PC-3 (cell line): ENCODE measurements at regions not wholly inside any gene's neighbourhood (a gene's known extent, or its start where the extent isn't known, plus 50 kb on each side); places are given as distances from the start of the nearest gene placed in this dataset.

Experiments
- EZH2 ChIP-seq: fragments of 300-600 bp; sonication (generic); IDR thresholded peaks from one replicate; pipeline ENCODE4 v1.6.1; 2017; ENCODE audit warnings: antibody characterized with exemption, mild to moderate bottlenecking, low read length; ENCODE audit not compliant: unreplicated experiment
- EZH2phosphoT487 ChIP-seq: fragments of 300-600 bp; sonication (generic); IDR thresholded peaks from 2 replicates; pipeline ENCODE4 v1.6.1; 2018; ENCODE audit warnings: mild to moderate bottlenecking, antibody characterized with exemption, low read length, borderline replicate concordance
- TF ChIP-seq, protein P1 (sequence below): fragments of 300-600 bp; sonication (generic); conservative IDR thresholded peaks from 2 replicates; pipeline ENCODE4 v1.5.1; 2017; ENCODE audit warnings: antibody characterized with exemption, low read depth, mild to moderate bottlenecking, low read length

DNA sequence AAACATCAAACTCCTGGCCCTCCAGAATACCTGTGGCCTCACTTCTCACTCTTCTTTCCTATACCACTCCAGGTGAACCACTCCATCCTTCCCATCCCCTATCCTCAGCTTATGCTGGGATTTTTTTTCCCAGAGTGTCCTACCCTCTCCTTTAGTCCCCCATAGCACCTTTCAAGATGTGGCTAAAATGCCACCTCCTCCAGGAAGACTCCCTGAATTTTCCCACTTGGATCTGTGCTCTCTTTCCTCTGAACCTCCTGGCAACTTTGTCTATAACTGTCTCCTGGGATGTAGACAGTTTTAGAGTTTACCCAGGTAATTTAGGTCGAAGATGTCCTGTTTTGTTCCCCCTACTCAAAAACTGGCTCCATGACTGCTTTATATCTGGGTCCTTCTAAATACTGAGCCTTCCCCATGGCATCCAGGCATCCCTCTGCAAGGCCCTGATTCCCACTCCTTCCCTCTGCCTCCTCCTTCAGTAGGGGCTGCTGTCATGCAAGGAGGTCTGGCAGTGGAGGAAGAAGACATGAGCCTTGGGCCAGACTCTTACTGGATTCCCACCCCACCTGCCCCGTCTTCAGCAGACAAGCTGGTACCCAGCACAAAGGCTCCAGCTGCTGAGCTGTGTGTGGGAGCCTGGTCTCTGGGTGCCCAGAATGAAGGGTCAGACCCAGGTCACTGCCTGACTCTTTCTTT, 161.5 kb downstream of the SMAD6 start:
- TF ChIP-seq, protein P1, sequence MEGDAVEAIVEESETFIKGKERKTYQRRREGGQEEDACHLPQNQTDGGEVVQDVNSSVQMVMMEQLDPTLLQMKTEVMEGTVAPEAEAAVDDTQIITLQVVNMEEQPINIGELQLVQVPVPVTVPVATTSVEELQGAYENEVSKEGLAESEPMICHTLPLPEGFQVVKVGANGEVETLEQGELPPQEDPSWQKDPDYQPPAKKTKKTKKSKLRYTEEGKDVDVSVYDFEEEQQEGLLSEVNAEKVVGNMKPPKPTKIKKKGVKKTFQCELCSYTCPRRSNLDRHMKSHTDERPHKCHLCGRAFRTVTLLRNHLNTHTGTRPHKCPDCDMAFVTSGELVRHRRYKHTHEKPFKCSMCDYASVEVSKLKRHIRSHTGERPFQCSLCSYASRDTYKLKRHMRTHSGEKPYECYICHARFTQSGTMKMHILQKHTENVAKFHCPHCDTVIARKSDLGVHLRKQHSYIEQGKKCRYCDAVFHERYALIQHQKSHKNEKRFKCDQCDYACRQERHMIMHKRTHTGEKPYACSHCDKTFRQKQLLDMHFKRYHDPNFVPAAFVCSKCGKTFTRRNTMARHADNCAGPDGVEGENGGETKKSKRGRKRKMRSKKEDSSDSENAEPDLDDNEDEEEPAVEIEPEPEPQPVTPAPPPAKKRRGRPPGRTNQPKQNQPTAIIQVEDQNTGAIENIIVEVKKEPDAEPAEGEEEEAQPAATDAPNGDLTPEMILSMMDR = no peak
- TF ChIP-seq EZH2 (no peak), EZH2phosphoT487 (no peak)
